ENCODE measurements at regions not wholly inside any gene's neighbourhood (a gene's known extent, or its start where the extent isn't known, plus 50 kb on each side); places are given as distances from the start of the nearest gene placed in this dataset.

- TF ChIP-seq CTCF (IDR thresholded peaks at IDR 0.05): no peak
- TF ChIP-seq EP300 (IDR thresholded peaks at IDR 0.05; ENCODE audit: low read depth): no peak
- no peak for TF ChIP-seq POLR2A (IDR thresholded peaks at IDR 0.05)
- no peak for TF ChIP-seq POLR2AphosphoS5 (IDR thresholded peaks at IDR 0.05)
Observed at GRCh38 chr3:117195034-117195433, 485.5 kb downstream of the TUSC7 start.

Measured in transverse colon (tissue), 4 donors.